ENCODE measurements at regions not wholly inside any gene's neighbourhood (a gene's known extent, or its start where the extent isn't known, plus 50 kb on each side); places are given as distances from the start of the nearest gene placed in this dataset.

DNA sequence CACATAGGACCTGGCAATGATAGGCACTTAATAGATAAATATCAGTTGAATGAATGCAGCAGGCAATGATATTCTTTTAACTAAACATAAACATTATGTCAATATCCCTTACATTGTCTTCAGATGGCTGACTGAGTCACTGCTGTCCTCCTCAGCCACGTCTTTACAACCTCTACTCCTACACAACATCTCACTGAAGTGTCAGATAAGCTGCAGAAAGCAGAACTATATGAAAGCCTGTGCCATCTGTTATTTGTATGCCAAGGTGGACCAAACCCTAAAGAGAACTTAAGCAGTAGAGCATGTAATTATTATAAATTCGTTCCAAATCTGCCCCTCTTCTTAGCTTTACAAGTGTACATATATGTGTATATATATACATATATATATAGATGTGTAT lies 271.2 kb downstream of the RASEF start:
- TF ChIP-seq, protein P1, sequence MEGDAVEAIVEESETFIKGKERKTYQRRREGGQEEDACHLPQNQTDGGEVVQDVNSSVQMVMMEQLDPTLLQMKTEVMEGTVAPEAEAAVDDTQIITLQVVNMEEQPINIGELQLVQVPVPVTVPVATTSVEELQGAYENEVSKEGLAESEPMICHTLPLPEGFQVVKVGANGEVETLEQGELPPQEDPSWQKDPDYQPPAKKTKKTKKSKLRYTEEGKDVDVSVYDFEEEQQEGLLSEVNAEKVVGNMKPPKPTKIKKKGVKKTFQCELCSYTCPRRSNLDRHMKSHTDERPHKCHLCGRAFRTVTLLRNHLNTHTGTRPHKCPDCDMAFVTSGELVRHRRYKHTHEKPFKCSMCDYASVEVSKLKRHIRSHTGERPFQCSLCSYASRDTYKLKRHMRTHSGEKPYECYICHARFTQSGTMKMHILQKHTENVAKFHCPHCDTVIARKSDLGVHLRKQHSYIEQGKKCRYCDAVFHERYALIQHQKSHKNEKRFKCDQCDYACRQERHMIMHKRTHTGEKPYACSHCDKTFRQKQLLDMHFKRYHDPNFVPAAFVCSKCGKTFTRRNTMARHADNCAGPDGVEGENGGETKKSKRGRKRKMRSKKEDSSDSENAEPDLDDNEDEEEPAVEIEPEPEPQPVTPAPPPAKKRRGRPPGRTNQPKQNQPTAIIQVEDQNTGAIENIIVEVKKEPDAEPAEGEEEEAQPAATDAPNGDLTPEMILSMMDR (IDR thresholded peaks at IDR 0.05) = no peak
- TF ChIP-seq POLR2A (IDR thresholded peaks at IDR 0.05) = no peak

Measured in lower leg skin (tissue), 3 donors.